ENCODE measurements at regions not wholly inside any gene's neighbourhood (a gene's known extent, or its start where the extent isn't known, plus 50 kb on each side); places are given as distances from the start of the nearest gene placed in this dataset.

- Histone ChIP-seq H3K4me2 (ENCODE audit: low read length) (no peak overlapping the region), H3K36me3 (ENCODE audit: control insufficient read depth in 1 of 2, insufficient read depth in 2 of 2, low read length in 2 of 2) (no peaks in the 10 kb centered on the region), H3K9ac (ENCODE audit: low read length) (no peak overlapping the region), H3K27ac (ENCODE audit: low read depth, low read length) (no peak overlapping the region), H3K27me3 (ENCODE audit: insufficient read depth, low read length) (no peaks in the 10 kb centered on the region), H3K4me1 (ENCODE audit: control insufficient read depth in 1 of 2, insufficient read depth in 2 of 2, low read length in 2 of 2) (peaks cover 3 to 7% of the 10 kb centered on the region in 2 experiments; a peak in 3 of 4 replicates), H3K9me3 (ENCODE audit: control insufficient read depth in 1 of 2, insufficient read depth in 1 of 2, low read depth in 1 of 2, low read length in 2 of 2) (no peaks in the 10 kb centered on the region), H3K79me2 (ENCODE audit: insufficient read depth, low read length) (no peaks in the 10 kb centered on the region), H3K4me3 (replicated peaks in 1 of 2; ENCODE audit: low read depth in 1 of 2, low read length in 2 of 2) (no peak overlapping the region), H2AFZ (ENCODE audit: low read depth, low read length, poor library complexity, severe bottlenecking) (no peak overlapping the region), H4K20me1 (ENCODE audit: insufficient read depth) (no peaks in the 10 kb centered on the region), H3K9me2 (ENCODE audit: insufficient read depth) (no peaks in the 10 kb centered on the region)
- ChIA-PET RAD21 (ENCODE audit: low non-redundant PET in 1 of 2, low total read pairs in 2 of 2, uncharacterized antibody in 2 of 2, unreplicated experiment in 2 of 2) (no interaction called here), CTCF (interaction anchor here (1.0 kb wide), 1 partner anchor 39 kb away, joined by 3 read pairs; no protein-coding TSS in a partner anchor), POLR2A (no interaction called here)
- DNase-seq (ENCODE audit: low read depth, low spot score) = no peak
- no TSS peak for BruUV-seq (replicated peaks)
- ATAC-seq = no peak
- TF ChIP-seq JUND (IDR thresholded peaks at IDR 0.05) (no peak), CBX3 (IDR thresholded peaks at IDR 0.05; ENCODE audit: low read depth) (no peak), SIN3A (IDR thresholded peaks at IDR 0.05; ENCODE audit: low read depth) (no peak), ZFX (IDR thresholded peaks at IDR 0.05) (no peak), POLR2A (IDR thresholded peaks at IDR 0.05; ENCODE audit: borderline replicate concordance, extremely low read depth, insufficient read depth, insufficient read length) (no peak), MAX (IDR thresholded peaks at IDR 0.05) (no peak), ATF3 (IDR thresholded peaks at IDR 0.05) (no peak)
- intact Hi-C loops (cut with micrococcal nuclease) = no loop called here
Measured at GRCh38 chr11:100563541-100564280, 123.4 kb upstream of the ARHGAP42 start.

- Histone ChIP-seq H3K9me3 (ENCODE audit: control insufficient read depth in 1 of 2, insufficient read depth in 1 of 2, low read depth in 1 of 2, low read length in 2 of 2) (no peaks in the 10 kb centered on the region), H3K27me3 (ENCODE audit: insufficient read depth, low read length) (0 out of 2 replicates have a peak, but pooled peaks cover 4% of the 10 kb centered on the region), H3K36me3 (ENCODE audit: control insufficient read depth in 1 of 2, insufficient read depth in 2 of 2, low read length in 2 of 2) (no peaks in the 10 kb centered on the region), H3K4me3 (replicated peaks in 1 of 2; ENCODE audit: low read depth in 1 of 2, low read length in 2 of 2) (no peak overlapping the region), H3K9me2 (ENCODE audit: insufficient read depth) (no peaks in the 10 kb centered on the region), H3K4me2 (ENCODE audit: low read length) (no peak overlapping the region), H3K79me2 (ENCODE audit: insufficient read depth, low read length) (no peaks in the 10 kb centered on the region), H3K9ac (ENCODE audit: low read length) (no peak overlapping the region), H3K4me1 (ENCODE audit: control insufficient read depth in 1 of 2, insufficient read depth in 2 of 2, low read length in 2 of 2) (peaks cover 0 to 4% of the 10 kb centered on the region in 2 experiments; a peak in 1 of 4 replicates), H2AFZ (ENCODE audit: low read depth, low read length, poor library complexity, severe bottlenecking) (no peak overlapping the region), H3K27ac (ENCODE audit: low read depth, low read length) (no peak overlapping the region), H4K20me1 (ENCODE audit: insufficient read depth) (no peaks in the 10 kb centered on the region)
- intact Hi-C loops (cut with micrococcal nuclease) = no loop called here
- POLR2A ChIA-PET = no interaction called here
- CTCF ChIA-PET = no interaction called here
- no TSS peak for BruUV-seq (replicated peaks)
- RAD21 ChIA-PET (ENCODE audit: low non-redundant PET in 1 of 2, low total read pairs in 2 of 2, uncharacterized antibody in 2 of 2, unreplicated experiment in 2 of 2) = no interaction called here
- DNase-seq (ENCODE audit: low read depth, low spot score) = no peak
- no peak for ATAC-seq
- TF ChIP-seq REST (IDR thresholded peaks at IDR 0.05; ENCODE audit: low read depth) (no peak), ZNF274 (IDR thresholded peaks at IDR 0.05; ENCODE audit: low read depth, low read length) (no peak), CTCF (IDR thresholded peaks at IDR 0.05 in 2 of 3, conservative IDR thresholded peaks at IDR 0.05 in 1 of 3; ENCODE audit: borderline replicate concordance in 1 of 3, insufficient read depth in 1 of 3, low read depth in 2 of 3, low read length in 2 of 3) (no peak), EGR1 (IDR thresholded peaks at IDR 0.05; ENCODE audit: low read depth) (no peak), TCF7L2 (IDR thresholded peaks at IDR 0.05; ENCODE audit: borderline replicate concordance, extremely low read depth, insufficient read depth, insufficient read length) (no peak), POLR2AphosphoS5 (IDR thresholded peaks at IDR 0.05; ENCODE audit: low read depth, low read length) (no peak), SRF (IDR thresholded peaks at IDR 0.05; ENCODE audit: low read depth) (no peak), ELF1 (IDR thresholded peaks at IDR 0.05; ENCODE audit: borderline replicate concordance, low read depth) (no peak)
Measured at GRCh38 chr11:100573911-100574513, 113.1 kb upstream of the ARHGAP42 start.
